Peyer's patch (tissue), 4 donors: ENCODE measurements at regions not wholly inside any gene's neighbourhood (a gene's known extent, or its start where the extent isn't known, plus 50 kb on each side); places are given as distances from the start of the nearest gene placed in this dataset.

ENCODE experiments used
- POLR2A ChIP-seq, 2 donors: fragments of 450-650 bp; IDR thresholded peaks; one replicate each; pipeline ENCODE4 v1.5.1; 2017; ENCODE audit warnings: antibody characterized with exemption in 2 of 2, mild to moderate bottlenecking in 2 of 2, moderate library complexity in 2 of 2
- TF ChIP-seq, protein P1 (sequence below), 6 experiments: fragments of 450-650 bp in 4 of 6; fragments of 200-600 bp in 2 of 6; sonication (generic) in 1 of 6; IDR thresholded peaks; one replicate each; pipeline ENCODE4 v1.5.1; 2017 to 2019; ENCODE audit warnings: antibody characterized with exemption in 6 of 6, mild to moderate bottlenecking in 3 of 6, moderate library complexity in 1 of 6

- TF ChIP-seq, protein P1, sequence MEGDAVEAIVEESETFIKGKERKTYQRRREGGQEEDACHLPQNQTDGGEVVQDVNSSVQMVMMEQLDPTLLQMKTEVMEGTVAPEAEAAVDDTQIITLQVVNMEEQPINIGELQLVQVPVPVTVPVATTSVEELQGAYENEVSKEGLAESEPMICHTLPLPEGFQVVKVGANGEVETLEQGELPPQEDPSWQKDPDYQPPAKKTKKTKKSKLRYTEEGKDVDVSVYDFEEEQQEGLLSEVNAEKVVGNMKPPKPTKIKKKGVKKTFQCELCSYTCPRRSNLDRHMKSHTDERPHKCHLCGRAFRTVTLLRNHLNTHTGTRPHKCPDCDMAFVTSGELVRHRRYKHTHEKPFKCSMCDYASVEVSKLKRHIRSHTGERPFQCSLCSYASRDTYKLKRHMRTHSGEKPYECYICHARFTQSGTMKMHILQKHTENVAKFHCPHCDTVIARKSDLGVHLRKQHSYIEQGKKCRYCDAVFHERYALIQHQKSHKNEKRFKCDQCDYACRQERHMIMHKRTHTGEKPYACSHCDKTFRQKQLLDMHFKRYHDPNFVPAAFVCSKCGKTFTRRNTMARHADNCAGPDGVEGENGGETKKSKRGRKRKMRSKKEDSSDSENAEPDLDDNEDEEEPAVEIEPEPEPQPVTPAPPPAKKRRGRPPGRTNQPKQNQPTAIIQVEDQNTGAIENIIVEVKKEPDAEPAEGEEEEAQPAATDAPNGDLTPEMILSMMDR (IDR thresholded peaks at IDR 0.05), result no peak
- no peak for TF ChIP-seq POLR2A (IDR thresholded peaks at IDR 0.05)
Observed at GRCh38 chr2:221077799-221078198, 494.3 kb downstream of the EPHA4 start.
